ENCODE measurements at regions not wholly inside any gene's neighbourhood (a gene's known extent, or its start where the extent isn't known, plus 50 kb on each side); places are given as distances from the start of the nearest gene placed in this dataset.

GRCh38 chr13:39942552-39943273 lies 287.3 kb downstream of the COG6 start:
- DNase-seq: peak; percentile 72

GRCh38 chr13:39943711-39944110 lies 288.2 kb downstream of the COG6 start:
- no peak for DNase-seq

GRCh38 chr13:39945226-39945625 lies 289.8 kb downstream of the COG6 start:
- no peak for DNase-seq

GRCh38 chr13:39946769-39947168 lies 291.3 kb downstream of the COG6 start:
- DNase-seq: no peak

- no peak for DNase-seq
Measured at GRCh38 chr13:39951301-39951700, 295.8 kb downstream of the COG6 start.

GRCh38 chr13:39952249-39953233 lies 297.1 kb downstream of the COG6 start:
- peak; percentile 60 for DNase-seq

- DNase-seq: no peak
Measured at GRCh38 chr13:39954476-39954875, 299.0 kb downstream of the COG6 start.

GRCh38 chr13:39955560-39955959 lies 300.1 kb downstream of the COG6 start:
- DNase-seq: no peak

- peak; percentile 54 for DNase-seq
Measured at GRCh38 chr13:39956036-39956435, 300.6 kb downstream of the COG6 start.

GRCh38 chr13:39957868-39958677 lies 302.6 kb downstream of the COG6 start:
- peak; percentile 30 for DNase-seq

GRCh38 chr13:39959497-39960144 lies 304.2 kb downstream of the COG6 start:
- DNase-seq: no peak

GRCh38 chr13:39960191-39960590 lies 304.7 kb downstream of the COG6 start:
- no peak for DNase-seq

GRCh38 chr13:39961036-39961435 lies 305.6 kb downstream of the COG6 start:
- DNase-seq: no peak

GRCh38 chr13:39963612-39964011 lies 308.1 kb downstream of the COG6 start:
- DNase-seq: no peak

- DNase-seq: no peak
Measured at GRCh38 chr13:39965309-39965708, 309.8 kb downstream of the COG6 start.

- DNase-seq: no peak
Measured at GRCh38 chr13:39967199-39967959, 311.9 kb downstream of the COG6 start.

GRCh38 chr13:39968646-39969475 lies 313.4 kb downstream of the COG6 start:
- no peak for DNase-seq

- no peak for DNase-seq
Measured at GRCh38 chr13:39970177-39970846, 314.9 kb downstream of the COG6 start.

GRCh38 chr13:39971526-39971925 lies 316.1 kb downstream of the COG6 start:
- DNase-seq: no peak

- DNase-seq: no peak
Measured at GRCh38 chr13:39976481-39976880, 321.0 kb downstream of the COG6 start.

Data from CD4-positive, alpha-beta T cell treated with Interleukin-4 for 4 hours (primary cell).